GM21717 (cell line): ENCODE measurements at regions not wholly inside any gene's neighbourhood (a gene's known extent, or its start where the extent isn't known, plus 50 kb on each side); places are given as distances from the start of the nearest gene placed in this dataset.
"Not testable (repeated sequence)": the region's sequence is repeated elsewhere in the genome, so short reads cannot be mapped to it uniquely, and the experiment has no call there.

Experiments used
- ATAC-seq: cut with Tn5 transposase; IDR thresholded peaks from one replicate; pipeline ENCODE4 v1.9.1; 2021; ENCODE audit warnings: mild to moderate bottlenecking, moderate library complexity; ENCODE audit not compliant: unreplicated experiment

- no peak for ATAC-seq
Observed at GRCh38 chr9:12989669-12990068, 214.8 kb downstream of the LURAP1L start.

- ATAC-seq: no peak
Observed at GRCh38 chr9:12993466-12993865, 218.6 kb downstream of the LURAP1L start.

- ATAC-seq: no peak
Observed at GRCh38 chr9:12997009-12997408, 222.2 kb downstream of the LURAP1L start.

- no peak for ATAC-seq
Observed at GRCh38 chr9:13001989-13002580, 227.3 kb downstream of the LURAP1L start.

GRCh38 chr9:13002740-13003139 lies 227.9 kb downstream of the LURAP1L start:
- no peak for ATAC-seq

- no peak for ATAC-seq
Observed at GRCh38 chr9:13009871-13010270, 235.1 kb downstream of the LURAP1L start.

GRCh38 chr9:13013991-13014883 lies 239.4 kb downstream of the LURAP1L start:
- no peak for ATAC-seq

GRCh38 chr9:13017260-13017659 lies 242.4 kb downstream of the LURAP1L start:
- no peak for ATAC-seq

GRCh38 chr9:13020146-13021040 lies 245.6 kb downstream of the LURAP1L start:
- ATAC-seq: no peak

- no peak for ATAC-seq
Observed at GRCh38 chr9:13022756-13023155, 247.9 kb downstream of the LURAP1L start.

GRCh38 chr9:13023498-13023897 lies 248.7 kb downstream of the LURAP1L start:
- ATAC-seq: no peak

- no peak for ATAC-seq
Observed at GRCh38 chr9:13026956-13027355, 252.1 kb downstream of the LURAP1L start.

- ATAC-seq: no peak
Observed at GRCh38 chr9:13027879-13028278, 251.6 kb downstream of the MPDZ start.

GRCh38 chr9:13032585-13032984 lies 246.9 kb downstream of the MPDZ start:
- no peak for ATAC-seq

GRCh38 chr9:13033959-13034693 lies 245.4 kb downstream of the MPDZ start:
- peak; percentile 79 for ATAC-seq

- ATAC-seq: no peak
Observed at GRCh38 chr9:13034694-13035002, 244.8 kb downstream of the MPDZ start.

- no peak for ATAC-seq
Observed at GRCh38 chr9:13035822-13036221, 243.7 kb downstream of the MPDZ start.

- ATAC-seq: not testable (repeated sequence)
Observed at GRCh38 chr9:13037808-13038207, 241.7 kb downstream of the MPDZ start.

- ATAC-seq: no peak
Observed at GRCh38 chr9:13047827-13048587, 231.5 kb downstream of the MPDZ start.

GRCh38 chr9:13049223-13049622 lies 230.3 kb downstream of the MPDZ start:
- ATAC-seq: no peak
